HL-60 (cell line): ENCODE measurements at regions not wholly inside any gene's neighbourhood (a gene's known extent, or its start where the extent isn't known, plus 50 kb on each side); places are given as distances from the start of the nearest gene placed in this dataset.

ENCODE experiments used
- POLR2AphosphoS5 ChIP-seq: IDR thresholded peaks from 2 replicates; pipeline ENCODE4 v1.6.1; 2012; ENCODE audit warnings: low read depth
- TF ChIP-seq, protein P1 (sequence below): IDR thresholded peaks from one replicate; pipeline ENCODE4 v1.5.1; 2011; ENCODE audit warnings: low read length, control low read depth, inconsistent platforms; ENCODE audit not compliant: insufficient read depth
- TF ChIP-seq, protein P2 (sequence below): IDR thresholded peaks from 2 replicates; pipeline ENCODE4 v1.6.1; 2012; ENCODE audit warnings: low read depth; ENCODE audit not compliant: insufficient replicate concordance

DNA sequence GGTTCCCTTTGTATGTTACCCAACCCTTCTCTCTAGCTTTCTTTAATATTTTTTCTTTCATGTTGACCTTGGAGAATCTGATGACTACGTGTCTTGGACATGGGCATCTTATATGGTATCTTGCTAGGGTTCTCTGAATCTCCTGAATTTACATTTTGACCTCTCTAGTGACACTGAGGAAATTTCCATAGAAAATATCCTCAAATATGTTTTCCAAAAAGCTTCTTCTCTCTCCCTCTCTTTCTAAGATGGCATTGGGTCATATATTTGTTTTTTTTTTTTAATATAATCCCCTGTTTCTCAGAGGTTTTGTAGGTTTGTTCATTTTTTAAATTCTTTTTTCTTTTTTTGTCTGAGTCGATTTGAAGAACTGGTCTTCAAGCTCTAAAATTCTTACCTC, 184.0 kb upstream of the TMC3 start:
- TF ChIP-seq, protein P1, sequence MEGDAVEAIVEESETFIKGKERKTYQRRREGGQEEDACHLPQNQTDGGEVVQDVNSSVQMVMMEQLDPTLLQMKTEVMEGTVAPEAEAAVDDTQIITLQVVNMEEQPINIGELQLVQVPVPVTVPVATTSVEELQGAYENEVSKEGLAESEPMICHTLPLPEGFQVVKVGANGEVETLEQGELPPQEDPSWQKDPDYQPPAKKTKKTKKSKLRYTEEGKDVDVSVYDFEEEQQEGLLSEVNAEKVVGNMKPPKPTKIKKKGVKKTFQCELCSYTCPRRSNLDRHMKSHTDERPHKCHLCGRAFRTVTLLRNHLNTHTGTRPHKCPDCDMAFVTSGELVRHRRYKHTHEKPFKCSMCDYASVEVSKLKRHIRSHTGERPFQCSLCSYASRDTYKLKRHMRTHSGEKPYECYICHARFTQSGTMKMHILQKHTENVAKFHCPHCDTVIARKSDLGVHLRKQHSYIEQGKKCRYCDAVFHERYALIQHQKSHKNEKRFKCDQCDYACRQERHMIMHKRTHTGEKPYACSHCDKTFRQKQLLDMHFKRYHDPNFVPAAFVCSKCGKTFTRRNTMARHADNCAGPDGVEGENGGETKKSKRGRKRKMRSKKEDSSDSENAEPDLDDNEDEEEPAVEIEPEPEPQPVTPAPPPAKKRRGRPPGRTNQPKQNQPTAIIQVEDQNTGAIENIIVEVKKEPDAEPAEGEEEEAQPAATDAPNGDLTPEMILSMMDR, result no peak
- TF ChIP-seq POLR2AphosphoS5, result no peak
- TF ChIP-seq, protein P2, sequence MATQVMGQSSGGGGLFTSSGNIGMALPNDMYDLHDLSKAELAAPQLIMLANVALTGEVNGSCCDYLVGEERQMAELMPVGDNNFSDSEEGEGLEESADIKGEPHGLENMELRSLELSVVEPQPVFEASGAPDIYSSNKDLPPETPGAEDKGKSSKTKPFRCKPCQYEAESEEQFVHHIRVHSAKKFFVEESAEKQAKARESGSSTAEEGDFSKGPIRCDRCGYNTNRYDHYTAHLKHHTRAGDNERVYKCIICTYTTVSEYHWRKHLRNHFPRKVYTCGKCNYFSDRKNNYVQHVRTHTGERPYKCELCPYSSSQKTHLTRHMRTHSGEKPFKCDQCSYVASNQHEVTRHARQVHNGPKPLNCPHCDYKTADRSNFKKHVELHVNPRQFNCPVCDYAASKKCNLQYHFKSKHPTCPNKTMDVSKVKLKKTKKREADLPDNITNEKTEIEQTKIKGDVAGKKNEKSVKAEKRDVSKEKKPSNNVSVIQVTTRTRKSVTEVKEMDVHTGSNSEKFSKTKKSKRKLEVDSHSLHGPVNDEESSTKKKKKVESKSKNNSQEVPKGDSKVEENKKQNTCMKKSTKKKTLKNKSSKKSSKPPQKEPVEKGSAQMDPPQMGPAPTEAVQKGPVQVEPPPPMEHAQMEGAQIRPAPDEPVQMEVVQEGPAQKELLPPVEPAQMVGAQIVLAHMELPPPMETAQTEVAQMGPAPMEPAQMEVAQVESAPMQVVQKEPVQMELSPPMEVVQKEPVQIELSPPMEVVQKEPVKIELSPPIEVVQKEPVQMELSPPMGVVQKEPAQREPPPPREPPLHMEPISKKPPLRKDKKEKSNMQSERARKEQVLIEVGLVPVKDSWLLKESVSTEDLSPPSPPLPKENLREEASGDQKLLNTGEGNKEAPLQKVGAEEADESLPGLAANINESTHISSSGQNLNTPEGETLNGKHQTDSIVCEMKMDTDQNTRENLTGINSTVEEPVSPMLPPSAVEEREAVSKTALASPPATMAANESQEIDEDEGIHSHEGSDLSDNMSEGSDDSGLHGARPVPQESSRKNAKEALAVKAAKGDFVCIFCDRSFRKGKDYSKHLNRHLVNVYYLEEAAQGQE, result no peak
